ENCODE measurements at regions not wholly inside any gene's neighbourhood (a gene's known extent, or its start where the extent isn't known, plus 50 kb on each side); places are given as distances from the start of the nearest gene placed in this dataset.

GRCh38 chr22:49328630-49329405 is 498.9 kb downstream of the BRD1 start:
- H3K4me1 ChIP-seq, result no peaks in the 10 kb centered on the region
- H3K4me3 ChIP-seq, result no peak overlapping the region
- peaks cover 0 to 13% of the 10 kb centered on the region in 2 donors for H3K9me3 ChIP-seq
- H3K36me3 ChIP-seq, result no peaks in the 10 kb centered on the region
- TF ChIP-seq, protein P1, sequence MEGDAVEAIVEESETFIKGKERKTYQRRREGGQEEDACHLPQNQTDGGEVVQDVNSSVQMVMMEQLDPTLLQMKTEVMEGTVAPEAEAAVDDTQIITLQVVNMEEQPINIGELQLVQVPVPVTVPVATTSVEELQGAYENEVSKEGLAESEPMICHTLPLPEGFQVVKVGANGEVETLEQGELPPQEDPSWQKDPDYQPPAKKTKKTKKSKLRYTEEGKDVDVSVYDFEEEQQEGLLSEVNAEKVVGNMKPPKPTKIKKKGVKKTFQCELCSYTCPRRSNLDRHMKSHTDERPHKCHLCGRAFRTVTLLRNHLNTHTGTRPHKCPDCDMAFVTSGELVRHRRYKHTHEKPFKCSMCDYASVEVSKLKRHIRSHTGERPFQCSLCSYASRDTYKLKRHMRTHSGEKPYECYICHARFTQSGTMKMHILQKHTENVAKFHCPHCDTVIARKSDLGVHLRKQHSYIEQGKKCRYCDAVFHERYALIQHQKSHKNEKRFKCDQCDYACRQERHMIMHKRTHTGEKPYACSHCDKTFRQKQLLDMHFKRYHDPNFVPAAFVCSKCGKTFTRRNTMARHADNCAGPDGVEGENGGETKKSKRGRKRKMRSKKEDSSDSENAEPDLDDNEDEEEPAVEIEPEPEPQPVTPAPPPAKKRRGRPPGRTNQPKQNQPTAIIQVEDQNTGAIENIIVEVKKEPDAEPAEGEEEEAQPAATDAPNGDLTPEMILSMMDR (IDR thresholded peaks at IDR 0.05), result no peak
- no peaks in the 10 kb centered on the region for H3K27me3 ChIP-seq
- peak; percentile 18 for DNase-seq (ENCODE audit: low spot score)
- no peak overlapping the region for H3K27ac ChIP-seq

DNA sequence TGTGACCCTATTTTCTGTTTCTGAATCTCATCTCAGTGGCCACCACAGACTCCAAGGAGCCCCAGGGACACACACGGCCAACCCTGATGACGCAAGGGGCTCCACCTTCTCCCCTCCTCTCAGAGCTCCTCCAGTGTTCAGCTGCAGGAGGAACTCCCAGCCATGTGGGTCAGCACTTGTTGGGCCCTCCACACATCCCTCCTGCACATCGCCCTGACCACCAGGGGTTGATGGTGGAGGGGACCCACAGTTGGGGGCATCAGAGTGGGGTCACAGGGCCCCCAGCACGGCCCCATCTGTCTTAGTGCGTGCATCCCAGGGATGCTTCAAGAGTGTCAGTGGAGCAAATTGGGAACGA is 499.6 kb downstream of the BRD1 start:
- no peak for DNase-seq (ENCODE audit: low spot score)
- no peaks in the 10 kb centered on the region for H3K27me3 ChIP-seq
- peaks cover 0 to 13% of the 10 kb centered on the region in 2 donors for H3K9me3 ChIP-seq
- H3K36me3 ChIP-seq, result no peaks in the 10 kb centered on the region
- no peak overlapping the region for H3K27ac ChIP-seq
- H3K4me3 ChIP-seq, result no peak overlapping the region
- H3K4me1 ChIP-seq, result no peaks in the 10 kb centered on the region
- TF ChIP-seq, protein P1 (IDR thresholded peaks at IDR 0.05), result no peak

DNA sequence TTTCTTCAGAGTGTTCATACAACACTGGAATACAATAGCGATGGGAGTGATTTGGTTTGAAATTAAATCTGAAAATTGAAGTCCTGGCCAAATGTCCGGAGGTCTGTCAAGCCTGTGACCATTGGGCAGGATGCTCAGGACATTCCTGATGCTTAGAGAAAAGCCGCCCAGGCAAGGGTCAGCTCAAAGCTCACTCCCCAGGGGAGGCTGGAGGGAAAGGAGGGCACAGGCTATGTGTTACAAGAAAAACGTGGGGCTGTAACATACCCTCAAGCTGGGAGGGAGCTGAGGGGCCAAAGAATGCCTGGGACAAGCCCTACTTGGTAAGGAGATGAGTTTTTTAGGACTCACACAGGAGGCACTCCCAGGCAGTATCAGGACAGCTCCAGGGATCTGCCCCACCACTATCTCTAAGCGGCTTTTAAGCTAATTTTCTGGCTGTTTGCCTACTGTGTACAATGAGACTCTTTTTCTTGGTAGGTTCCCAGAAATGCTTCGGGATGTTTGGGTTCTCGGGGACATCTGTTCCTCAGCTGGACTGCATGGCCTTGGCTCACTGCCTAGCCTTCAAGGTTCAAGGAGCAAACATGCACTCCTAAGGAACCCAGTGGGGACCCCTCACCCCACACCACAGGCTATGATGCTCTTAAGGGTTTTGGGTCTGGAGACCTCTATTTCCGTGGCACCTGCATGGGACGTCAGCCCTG is 500.1 kb downstream of the BRD1 start:
- no peaks in the 10 kb centered on the region for H3K27me3 ChIP-seq
- no peak overlapping the region for H3K27ac ChIP-seq
- peak; percentile 43 for DNase-seq (ENCODE audit: low spot score)

DNA sequence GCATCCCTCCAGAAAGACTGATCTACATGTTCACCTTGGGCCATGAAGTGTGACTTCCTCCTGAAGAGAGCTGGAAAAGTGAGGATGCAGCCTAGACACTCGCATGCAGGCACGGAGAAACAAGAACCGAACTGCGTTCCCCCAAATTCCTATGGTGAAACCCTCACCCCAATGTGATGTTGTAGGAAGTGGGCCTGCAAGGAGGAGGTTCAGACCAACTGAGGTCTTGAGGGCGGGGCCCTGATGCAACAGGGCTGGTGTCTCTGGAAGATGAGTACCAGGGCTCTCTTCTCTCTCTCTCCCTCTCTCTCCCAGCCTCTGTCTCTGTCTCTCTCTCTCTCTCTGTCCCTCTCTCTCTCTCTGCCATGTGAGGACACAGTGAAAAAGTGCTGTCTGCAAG is 501.1 kb downstream of the BRD1 start:
- Histone ChIP-seq H3K27ac (no peak overlapping the region), H3K4me3 (no peak overlapping the region), H3K27me3 (no peaks in the 10 kb centered on the region), H3K36me3 (no peaks in the 10 kb centered on the region), H3K9me3 (peaks cover 0 to 13% of the 10 kb centered on the region in 2 donors), H3K4me1 (no peaks in the 10 kb centered on the region)
- DNase-seq (ENCODE audit: low spot score), result no peak
- TF ChIP-seq, protein P1 (IDR thresholded peaks at IDR 0.05), result no peak

More for the DNA sequence above, 500.1 kb downstream of the BRD1 start:
- TF ChIP-seq, protein P1 (IDR thresholded peaks at IDR 0.05), result no peak
- Histone ChIP-seq H3K9me3 (peaks cover 0 to 13% of the 10 kb centered on the region in 2 donors), H3K4me3 (no peak overlapping the region), H3K36me3 (no peaks in the 10 kb centered on the region), H3K4me1 (no peaks in the 10 kb centered on the region)

GRCh38 chr22:49325531-49326395 is 501.9 kb downstream of the BRD1 start:
- DNase-seq (ENCODE audit: low spot score), result peak; percentile 51
- Histone ChIP-seq H3K27me3 (no peaks in the 10 kb centered on the region), H3K36me3 (no peaks in the 10 kb centered on the region), H3K4me1 (no peaks in the 10 kb centered on the region), H3K27ac (no peak overlapping the region), H3K9me3 (peaks cover 0 to 13% of the 10 kb centered on the region in 2 donors), H3K4me3 (no peak overlapping the region)
- TF ChIP-seq, protein P1 (IDR thresholded peaks at IDR 0.05), result no peak

All from right atrium auricular region (tissue), 2 donors.